ENCODE measurements at regions not wholly inside any gene's neighbourhood (a gene's known extent, or its start where the extent isn't known, plus 50 kb on each side); places are given as distances from the start of the nearest gene placed in this dataset.

DNA sequence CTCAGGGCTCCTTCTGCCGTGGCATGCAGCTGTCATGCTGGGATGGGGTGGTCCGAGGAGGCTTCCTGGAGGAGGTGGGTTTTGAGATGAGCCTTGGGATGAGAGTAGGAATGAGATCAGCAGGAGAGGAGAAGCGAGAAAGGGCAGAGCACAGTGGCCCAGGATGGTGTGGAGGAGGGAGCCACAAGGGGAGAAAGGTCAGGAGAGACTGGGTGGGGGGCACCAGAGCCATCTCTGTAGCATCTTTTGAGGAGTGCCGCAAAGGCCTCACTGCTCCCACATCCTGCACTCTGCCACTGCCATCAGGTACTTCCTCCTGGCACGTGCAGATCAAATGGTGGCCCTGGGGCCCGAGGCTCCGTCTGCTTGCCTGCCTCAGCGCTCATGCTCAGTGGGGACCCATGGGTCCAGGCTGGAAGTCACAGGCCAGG lies 150.2 kb downstream of the MACROH2A1 start:
- Histone ChIP-seq H3K36me3 (ENCODE audit: insufficient read depth, low read length) (no peaks in the 10 kb centered on the region), H3K27ac (ENCODE audit: low read depth, low read length) (no peak overlapping the region), H3K4me1 (ENCODE audit: insufficient read depth, low read length) (peaks cover 4% of the 10 kb centered on the region; the same call in 1 of the 2 replicates), H3K9ac (ENCODE audit: low read depth, low read length) (no peak overlapping the region), H3K27me3 (ENCODE audit: insufficient read depth, low read length) (no peaks in the 10 kb centered on the region), H3K4me3 (ENCODE audit: low read length) (no peak overlapping the region), H3K9me3 (ENCODE audit: insufficient read depth, low read depth, low read length) (no peaks in the 10 kb centered on the region)
- 94% methylated on average over 8 of the region's 8 CpGs for WGBS

DNA sequence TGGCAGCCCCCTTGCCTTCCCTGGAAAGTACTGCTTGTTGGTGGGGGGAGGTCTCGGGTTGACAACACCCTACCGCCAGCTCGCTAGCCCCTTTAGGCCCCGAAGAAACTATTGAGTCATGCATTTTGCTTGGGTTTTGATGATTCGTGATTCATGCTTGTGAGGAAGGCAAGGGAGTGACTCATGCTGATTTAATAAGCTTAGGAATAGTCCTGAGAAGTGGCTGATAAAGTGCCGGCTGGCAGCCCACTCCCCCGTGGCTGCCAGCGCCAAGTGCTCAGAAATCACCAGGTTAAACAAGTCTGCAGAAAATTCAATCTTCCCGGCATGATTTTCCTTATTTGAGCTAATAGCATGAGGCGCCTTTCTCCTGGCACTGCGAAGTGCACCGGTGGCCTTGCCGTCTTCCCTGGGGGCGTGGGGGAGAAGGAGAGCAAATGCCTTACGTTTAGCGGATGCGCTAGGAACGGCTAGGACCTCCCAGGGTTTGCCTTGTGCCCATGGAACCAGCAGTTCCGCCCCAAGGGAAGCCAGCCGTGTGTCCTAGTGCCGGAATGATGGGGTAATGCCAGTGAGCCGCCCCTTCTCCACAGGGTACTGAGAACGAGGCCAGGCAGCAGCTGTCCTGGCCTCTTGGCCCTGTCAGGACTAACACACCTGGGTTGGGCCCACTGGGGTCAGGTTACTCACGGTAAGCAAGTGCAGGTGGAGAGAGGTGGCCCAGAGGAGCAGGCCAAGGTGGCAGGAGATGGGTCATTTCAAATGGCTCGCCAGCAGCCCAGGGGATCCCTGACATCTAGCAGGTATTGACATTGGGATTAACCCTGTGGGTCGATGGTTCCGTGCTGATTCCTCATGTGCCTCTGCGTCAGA lies 151.9 kb downstream of the MACROH2A1 start:
- Histone ChIP-seq H3K9me3 (ENCODE audit: insufficient read depth, low read depth, low read length) (no peaks in the 10 kb centered on the region), H3K27me3 (ENCODE audit: insufficient read depth, low read length) (no peaks in the 10 kb centered on the region), H3K9ac (ENCODE audit: low read depth, low read length) (no peak overlapping the region), H3K4me1 (ENCODE audit: insufficient read depth, low read length) (peaks cover 4% of the 10 kb centered on the region; the same call in 1 of the 2 replicates), H3K4me3 (ENCODE audit: low read length) (no peak overlapping the region), H3K27ac (ENCODE audit: low read depth, low read length) (no peak overlapping the region), H3K36me3 (ENCODE audit: insufficient read depth, low read length) (no peaks in the 10 kb centered on the region)
- WGBS, result 56% methylated on average over 28 of the region's 28 CpGs

DNA sequence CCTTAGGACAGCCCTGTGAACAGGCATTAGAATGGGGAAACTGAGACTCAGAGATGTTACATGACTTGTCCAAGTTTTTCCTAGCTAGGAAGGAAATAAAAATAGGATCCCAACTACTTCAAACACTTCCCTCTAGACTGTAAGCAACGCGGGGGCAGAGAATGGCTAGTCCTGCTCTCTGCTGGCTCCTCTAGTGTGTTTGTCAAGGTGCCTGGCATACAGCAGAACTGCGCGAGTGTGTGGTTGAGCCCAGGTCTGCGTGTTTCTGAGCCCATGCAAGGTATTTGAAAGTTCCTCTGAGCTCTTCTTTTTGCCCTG lies 152.5 kb downstream of the MACROH2A1 start:
- peaks cover 4% of the 10 kb centered on the region; the same call in 1 of the 2 replicates for H3K4me1 ChIP-seq (ENCODE audit: insufficient read depth, low read length)
- H3K9ac ChIP-seq (ENCODE audit: low read depth, low read length), result no peak overlapping the region
- H3K27me3 ChIP-seq (ENCODE audit: insufficient read depth, low read length), result no peaks in the 10 kb centered on the region
- H3K27ac ChIP-seq (ENCODE audit: low read depth, low read length), result no peak overlapping the region
- H3K4me3 ChIP-seq (ENCODE audit: low read length), result no peak overlapping the region
- 70% methylated on average over 5 of the region's 5 CpGs for WGBS
- H3K9me3 ChIP-seq (ENCODE audit: insufficient read depth, low read depth, low read length), result no peaks in the 10 kb centered on the region
- no peaks in the 10 kb centered on the region for H3K36me3 ChIP-seq (ENCODE audit: insufficient read depth, low read length)

DNA sequence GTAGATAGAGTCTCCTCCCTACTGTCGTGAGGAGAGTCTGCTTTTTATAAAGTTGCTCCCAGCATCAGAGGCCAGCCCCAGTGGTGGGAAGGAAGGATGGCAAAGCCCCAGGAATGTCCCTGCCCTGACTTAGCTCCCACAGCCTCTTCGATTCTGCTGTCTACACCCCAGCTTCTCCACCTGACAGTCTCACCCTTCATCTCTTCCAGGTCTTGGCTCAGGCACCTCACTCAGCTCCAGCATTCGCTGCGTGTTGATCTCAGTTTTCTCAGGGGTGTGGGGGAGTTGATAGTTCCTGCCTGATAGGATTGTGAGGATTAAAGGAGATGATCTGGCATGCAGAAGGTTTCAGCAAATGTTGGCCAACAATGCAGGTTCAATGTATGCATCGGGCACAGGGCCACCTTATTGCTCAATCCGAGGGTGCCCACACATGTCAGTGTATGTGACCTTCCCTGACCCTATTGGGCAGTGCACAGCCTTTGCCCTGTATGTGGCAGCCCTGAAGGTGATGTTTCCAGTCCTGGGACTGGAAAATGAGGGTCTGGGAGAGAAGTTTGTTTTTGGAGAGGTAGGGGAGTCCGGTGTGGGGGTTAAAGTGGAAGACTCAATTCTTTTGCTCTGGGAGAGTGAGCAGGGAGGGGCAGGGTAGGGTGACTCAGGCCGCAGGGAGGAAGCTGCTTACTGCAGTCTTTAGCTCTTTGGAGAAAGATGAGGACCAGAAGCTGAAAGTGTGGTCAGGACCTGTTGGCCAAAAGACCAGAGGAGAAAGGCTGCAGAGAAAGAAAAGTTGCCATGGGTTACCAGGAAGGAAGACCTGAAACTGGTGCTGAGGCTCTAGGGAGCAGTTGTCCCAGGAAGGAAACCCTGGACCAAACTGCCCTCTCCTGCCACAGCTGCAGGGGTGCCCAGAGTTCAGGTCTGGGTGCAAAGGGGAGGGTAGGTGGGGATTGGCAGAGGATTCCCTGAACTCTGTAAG lies 153.2 kb downstream of the MACROH2A1 start:
- Histone ChIP-seq H3K9me3 (ENCODE audit: insufficient read depth, low read depth, low read length) (no peaks in the 10 kb centered on the region), H3K9ac (ENCODE audit: low read depth, low read length) (no peak overlapping the region), H3K36me3 (ENCODE audit: insufficient read depth, low read length) (no peaks in the 10 kb centered on the region), H3K27me3 (ENCODE audit: insufficient read depth, low read length) (no peaks in the 10 kb centered on the region), H3K27ac (ENCODE audit: low read depth, low read length) (no peak overlapping the region), H3K4me1 (ENCODE audit: insufficient read depth, low read length) (peaks cover 4% of the 10 kb centered on the region; the same call in 1 of the 2 replicates), H3K4me3 (ENCODE audit: low read length) (no peak overlapping the region)
- WGBS, result 75% methylated on average over 8 of the region's 8 CpGs

DNA sequence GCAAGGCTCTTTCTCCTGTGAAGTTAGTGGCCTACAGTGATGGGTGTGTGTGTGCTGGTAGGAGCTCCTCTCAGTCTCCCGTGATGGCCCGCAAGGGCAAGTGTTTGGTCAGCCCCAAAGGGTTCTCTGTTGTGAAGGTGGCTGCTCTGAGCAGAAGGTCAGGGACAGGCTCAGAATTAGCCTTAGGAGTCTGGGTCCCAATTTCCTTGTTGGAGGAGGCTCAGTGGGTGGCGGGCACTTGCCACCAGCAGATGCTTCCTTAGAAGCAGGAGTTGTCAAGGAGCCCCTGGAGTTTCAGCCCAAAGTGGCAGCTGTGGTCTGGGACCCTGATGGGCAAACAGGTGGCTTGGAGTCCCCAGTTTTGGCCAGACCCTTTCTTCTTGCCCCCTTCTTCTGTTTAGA lies 154.4 kb downstream of the MACROH2A1 start:
- H3K36me3 ChIP-seq (ENCODE audit: insufficient read depth, low read length), result no peaks in the 10 kb centered on the region
- H3K4me1 ChIP-seq (ENCODE audit: insufficient read depth, low read length), result peaks cover 5% of the 10 kb centered on the region
- H3K27me3 ChIP-seq (ENCODE audit: insufficient read depth, low read length), result no peaks in the 10 kb centered on the region
- H3K9ac ChIP-seq (ENCODE audit: low read depth, low read length), result no peak overlapping the region
- H3K9me3 ChIP-seq (ENCODE audit: insufficient read depth, low read depth, low read length), result no peaks in the 10 kb centered on the region
- 96% methylated on average over 3 of the region's 3 CpGs for WGBS
- H3K4me3 ChIP-seq (ENCODE audit: low read length), result no peak overlapping the region
- no peak overlapping the region for H3K27ac ChIP-seq (ENCODE audit: low read depth, low read length)

DNA sequence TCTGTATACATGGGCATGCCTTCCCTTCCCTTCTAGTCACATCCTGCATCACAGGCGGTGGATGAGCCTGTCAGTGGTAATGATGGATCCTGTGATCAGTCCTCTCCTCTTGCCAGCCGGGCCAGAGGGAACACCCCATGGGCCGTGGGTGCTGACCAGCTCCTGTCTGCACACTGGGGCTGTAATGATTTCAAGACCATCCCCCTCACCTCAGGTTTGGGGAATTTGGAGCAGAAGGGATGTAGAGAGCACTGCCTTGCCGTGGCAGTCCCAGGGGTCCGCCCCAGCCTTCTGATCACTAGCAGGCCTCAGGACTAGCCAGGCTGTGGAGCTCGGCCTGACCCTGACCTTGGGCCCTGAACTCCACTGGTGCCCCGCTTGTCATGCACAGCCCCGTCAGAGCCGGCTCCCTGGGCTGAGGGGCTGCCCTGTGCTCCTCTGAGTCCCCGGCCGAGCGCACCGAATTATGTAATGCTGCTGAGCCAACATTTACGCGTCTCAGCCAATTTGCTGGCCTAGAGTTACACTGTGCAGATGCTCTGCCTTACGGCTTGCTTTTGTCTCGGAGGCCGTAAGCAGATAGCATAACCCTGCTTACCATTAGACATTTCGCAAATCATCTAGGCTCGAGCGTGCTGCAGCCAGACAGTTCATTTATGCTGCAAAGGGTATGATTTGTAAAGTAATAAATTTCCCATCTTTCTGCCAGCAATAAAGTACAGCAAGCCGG lies 155.3 kb downstream of the MACROH2A1 start:
- Histone ChIP-seq H3K27me3 (ENCODE audit: insufficient read depth, low read length) (no peaks in the 10 kb centered on the region), H3K27ac (ENCODE audit: low read depth, low read length) (no peak overlapping the region), H3K9me3 (ENCODE audit: insufficient read depth, low read depth, low read length) (no peaks in the 10 kb centered on the region), H3K9ac (ENCODE audit: low read depth, low read length) (no peak overlapping the region), H3K36me3 (ENCODE audit: insufficient read depth, low read length) (no peaks in the 10 kb centered on the region), H3K4me1 (ENCODE audit: insufficient read depth, low read length) (peaks cover 9% of the 10 kb centered on the region), H3K4me3 (ENCODE audit: low read length) (no peak overlapping the region)
- 89% methylated on average over 22 of the region's 22 CpGs for WGBS

DNA sequence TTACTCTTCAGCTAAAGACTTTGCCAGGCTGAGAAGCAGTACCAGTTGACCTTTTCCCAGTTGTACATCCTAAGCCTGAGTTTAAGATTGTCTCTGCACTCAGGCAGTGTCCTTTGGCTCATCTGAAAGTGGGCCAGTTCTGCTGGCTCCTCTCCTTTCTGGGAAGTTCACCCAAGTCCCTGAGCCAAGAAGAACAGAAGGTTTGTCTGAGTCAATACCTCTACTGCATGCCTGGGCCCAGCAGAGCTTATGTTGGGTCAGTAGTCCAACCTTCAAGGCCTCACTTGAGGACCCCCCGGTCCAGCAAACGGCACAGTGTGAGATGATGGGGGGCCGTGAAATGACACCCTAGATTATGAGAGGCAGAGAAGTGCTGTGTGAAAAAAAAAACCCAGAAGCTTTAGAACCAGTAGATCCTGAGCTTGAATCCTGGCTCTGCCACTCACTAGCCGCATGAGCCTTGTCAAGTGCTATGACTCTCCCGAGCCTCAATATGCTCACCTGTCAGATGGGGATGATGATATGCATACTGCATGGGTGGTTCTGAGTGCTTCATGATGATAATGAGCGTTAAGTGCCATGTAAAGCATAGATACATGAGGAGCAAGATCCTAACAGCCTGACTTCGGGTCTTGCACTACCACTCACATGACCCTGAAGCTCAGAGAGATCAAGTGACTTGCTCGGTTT lies 156.0 kb downstream of the MACROH2A1 start:
- no peaks in the 10 kb centered on the region for H3K9me3 ChIP-seq (ENCODE audit: insufficient read depth, low read depth, low read length)
- WGBS, result 96% methylated on average over 8 of the region's 8 CpGs
- peaks cover 9% of the 10 kb centered on the region for H3K4me1 ChIP-seq (ENCODE audit: insufficient read depth, low read length)
- no peak overlapping the region for H3K9ac ChIP-seq (ENCODE audit: low read depth, low read length)
- no peak overlapping the region for H3K4me3 ChIP-seq (ENCODE audit: low read length)
- H3K27me3 ChIP-seq (ENCODE audit: insufficient read depth, low read length), result no peaks in the 10 kb centered on the region
- H3K36me3 ChIP-seq (ENCODE audit: insufficient read depth, low read length), result no peaks in the 10 kb centered on the region
- H3K27ac ChIP-seq (ENCODE audit: low read depth, low read length), result no peak overlapping the region

DNA sequence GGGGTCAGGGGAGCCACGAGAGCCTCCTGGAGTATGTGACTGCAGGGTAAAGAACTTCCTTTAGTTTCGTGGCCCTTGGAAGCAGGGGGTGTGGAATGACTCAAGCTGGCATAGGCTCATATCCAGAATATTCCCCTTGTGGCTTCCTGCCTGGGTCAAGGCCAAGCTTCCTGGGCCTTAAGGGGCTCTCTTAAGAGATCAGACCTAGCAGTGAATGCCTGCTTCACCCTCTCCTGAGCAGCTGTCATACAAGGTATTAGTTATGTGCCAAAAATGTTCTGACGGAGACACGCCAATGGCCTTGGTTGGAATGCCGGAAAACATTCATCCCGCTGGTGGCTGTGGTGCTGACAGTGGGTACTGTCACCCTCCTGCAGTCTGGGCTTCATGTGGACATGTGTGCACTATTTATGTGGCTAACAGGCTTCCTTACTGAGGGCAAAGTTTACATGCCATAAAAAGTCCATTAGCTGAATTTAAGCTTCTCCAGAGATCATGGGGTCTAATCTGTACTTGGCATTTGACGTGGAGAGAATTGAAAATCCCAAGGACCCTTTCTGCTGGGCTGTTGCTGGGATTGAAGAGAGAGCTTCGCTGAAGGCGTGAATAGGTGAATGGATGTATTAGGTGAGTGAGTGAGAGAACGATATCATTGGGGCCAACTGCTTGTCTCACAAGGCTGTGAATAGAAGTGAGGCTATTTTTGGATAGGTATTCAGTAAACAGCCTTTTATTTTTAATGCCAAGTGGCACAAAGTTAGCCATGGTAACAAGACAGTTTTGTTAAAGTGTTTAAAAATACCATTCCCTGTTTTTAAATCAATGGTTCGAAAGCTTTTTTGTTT lies 156.8 kb downstream of the MACROH2A1 start:
- Histone ChIP-seq H3K27ac (ENCODE audit: low read depth, low read length) (no peak overlapping the region), H3K9ac (ENCODE audit: low read depth, low read length) (no peak overlapping the region), H3K9me3 (ENCODE audit: insufficient read depth, low read depth, low read length) (no peaks in the 10 kb centered on the region), H3K4me1 (ENCODE audit: insufficient read depth, low read length) (peaks cover 9% of the 10 kb centered on the region), H3K27me3 (ENCODE audit: insufficient read depth, low read length) (no peaks in the 10 kb centered on the region), H3K4me3 (ENCODE audit: low read length) (no peak overlapping the region), H3K36me3 (ENCODE audit: insufficient read depth, low read length) (no peaks in the 10 kb centered on the region)
- 94% methylated on average over 11 of the region's 11 CpGs for WGBS

DNA sequence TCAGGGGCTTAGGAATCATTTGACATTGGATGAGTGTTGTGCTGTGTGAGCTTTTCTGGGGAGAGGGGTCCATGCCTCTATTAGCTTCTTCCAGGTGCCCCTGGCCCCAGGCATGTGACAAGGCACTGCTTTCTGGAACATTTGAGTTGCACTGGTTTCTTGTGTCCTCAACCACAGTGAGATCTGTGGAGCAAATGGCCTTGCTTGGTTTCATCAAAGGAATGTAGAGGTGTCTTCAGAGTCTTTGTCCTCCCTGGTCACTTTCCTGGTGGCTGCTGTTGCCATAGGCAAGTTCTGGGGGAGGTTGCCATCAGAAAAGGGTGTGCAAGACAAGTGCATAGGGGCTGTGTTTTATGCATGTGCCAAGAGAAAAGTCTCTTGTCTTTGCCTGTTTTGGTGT lies 157.5 kb downstream of the MACROH2A1 start:
- Histone ChIP-seq H3K27me3 (ENCODE audit: insufficient read depth, low read length) (no peaks in the 10 kb centered on the region), H3K36me3 (ENCODE audit: insufficient read depth, low read length) (no peaks in the 10 kb centered on the region), H3K9ac (ENCODE audit: low read depth, low read length) (no peak overlapping the region), H3K4me3 (ENCODE audit: low read length) (no peak overlapping the region), H3K27ac (ENCODE audit: low read depth, low read length) (no peak overlapping the region), H3K9me3 (ENCODE audit: insufficient read depth, low read depth, low read length) (no peaks in the 10 kb centered on the region), H3K4me1 (ENCODE audit: insufficient read depth, low read length) (peaks cover 5% of the 10 kb centered on the region)
